HUES6 (cell line): ENCODE measurements at regions not wholly inside any gene's neighbourhood (a gene's known extent, or its start where the extent isn't known, plus 50 kb on each side); places are given as distances from the start of the nearest gene placed in this dataset.

Experiments
- H3K27ac ChIP-seq: 2 replicates; pipeline ENCODE4 v1.7.0; 2013; ENCODE audit warnings: low read depth, mild to moderate bottlenecking, low read length, inconsistent platforms
- H3K27me3 ChIP-seq: 2 replicates; pipeline ENCODE4 v1.6.1; 2013; ENCODE audit warnings: low read length; ENCODE audit not compliant: control insufficient read depth, insufficient read depth
- H3K36me3 ChIP-seq: 2 replicates; pipeline ENCODE4 v1.6.1; 2013; ENCODE audit warnings: low read length; ENCODE audit not compliant: control insufficient read depth, insufficient read depth
- H3K4me1 ChIP-seq: 2 replicates; pipeline ENCODE4 v1.6.1; 2013; ENCODE audit warnings: low read length; ENCODE audit not compliant: control insufficient read depth, insufficient read depth
- H3K4me3 ChIP-seq: 2 replicates; pipeline ENCODE4 v1.5.1; 2013; ENCODE audit warnings: low read depth, low read length
- H3K9ac ChIP-seq: one replicate; pipeline ENCODE4 v1.6.1; 2013; ENCODE audit warnings: mild to moderate bottlenecking, low read length
- H3K9me3 ChIP-seq: 2 replicates; pipeline ENCODE4 v1.6.1; 2013; ENCODE audit warnings: low read depth, low read length; ENCODE audit not compliant: control insufficient read depth, insufficient read depth

DNA sequence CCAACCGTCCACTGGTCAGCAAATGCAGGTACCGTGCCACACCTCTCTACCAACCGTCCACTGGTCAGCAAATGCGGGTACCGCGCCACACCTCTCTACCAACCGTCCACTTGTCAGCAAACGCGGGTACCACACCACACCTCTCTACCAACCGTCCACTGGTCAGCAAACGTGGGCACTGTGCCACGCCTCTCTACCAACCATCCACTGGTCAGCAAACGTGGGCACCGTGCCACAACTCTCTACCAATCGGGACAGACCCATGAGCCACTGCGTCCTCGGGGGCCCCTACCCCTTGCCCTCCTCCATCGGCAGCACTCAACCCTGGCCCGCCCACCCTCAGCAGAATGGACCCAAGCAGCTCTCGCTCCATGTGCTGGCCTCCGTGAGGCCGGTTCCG, 226.4 kb upstream of the SALL3 start:
- no peaks in the 10 kb centered on the region for H3K4me1 ChIP-seq
- H3K27me3 ChIP-seq: 0 out of 2 replicates have a peak, but pooled peaks cover 3% of the 10 kb centered on the region
- H3K36me3 ChIP-seq: no peaks in the 10 kb centered on the region
- H3K27ac ChIP-seq: no peak overlapping the region
- no peaks in the 10 kb centered on the region for H3K9me3 ChIP-seq
- no peak overlapping the region for H3K4me3 ChIP-seq
- H3K9ac ChIP-seq: no peak overlapping the region

DNA sequence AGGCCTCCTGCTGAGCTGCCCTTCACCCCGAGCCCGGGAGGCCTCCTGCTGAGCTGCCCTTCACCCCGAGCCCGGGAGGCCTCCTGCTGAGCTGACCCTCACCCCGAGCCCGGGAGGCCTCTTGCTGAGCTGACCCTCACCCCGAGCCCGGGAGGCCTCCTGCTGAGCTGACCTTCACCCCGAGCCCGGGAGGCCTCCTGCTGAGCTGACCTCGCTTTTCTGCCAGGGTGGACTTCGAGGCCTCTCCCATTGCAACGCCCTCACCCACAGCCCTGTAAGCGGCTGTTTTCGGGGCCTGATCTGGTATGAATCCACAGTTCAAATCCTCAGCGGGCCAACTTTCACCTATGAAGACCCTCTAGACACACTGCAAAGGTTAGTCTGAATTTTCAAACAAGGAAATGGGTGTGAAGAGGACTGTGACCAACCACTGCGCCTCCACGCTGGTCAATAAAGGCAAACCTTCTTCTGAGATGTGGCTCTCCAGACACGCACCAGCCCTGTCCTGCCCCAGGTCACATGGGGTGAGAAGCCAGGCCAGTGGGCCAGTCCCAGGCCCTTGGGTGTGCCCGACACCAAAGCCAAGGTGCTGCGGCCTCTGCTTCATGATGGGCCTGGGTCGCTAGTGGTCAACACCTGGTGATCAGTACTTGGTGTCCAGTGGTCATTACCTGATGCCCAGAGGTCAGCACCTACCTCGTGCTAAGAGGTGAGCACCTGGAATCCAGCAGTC, 225.1 kb upstream of the SALL3 start:
- H3K9me3 ChIP-seq: no peaks in the 10 kb centered on the region
- no peak overlapping the region for H3K4me3 ChIP-seq
- H3K4me1 ChIP-seq: no peaks in the 10 kb centered on the region
- 0 out of 2 replicates have a peak, but pooled peaks cover 3% of the 10 kb centered on the region for H3K27me3 ChIP-seq
- H3K36me3 ChIP-seq: no peaks in the 10 kb centered on the region
- no peak overlapping the region for H3K9ac ChIP-seq
- H3K27ac ChIP-seq: no peak overlapping the region

DNA sequence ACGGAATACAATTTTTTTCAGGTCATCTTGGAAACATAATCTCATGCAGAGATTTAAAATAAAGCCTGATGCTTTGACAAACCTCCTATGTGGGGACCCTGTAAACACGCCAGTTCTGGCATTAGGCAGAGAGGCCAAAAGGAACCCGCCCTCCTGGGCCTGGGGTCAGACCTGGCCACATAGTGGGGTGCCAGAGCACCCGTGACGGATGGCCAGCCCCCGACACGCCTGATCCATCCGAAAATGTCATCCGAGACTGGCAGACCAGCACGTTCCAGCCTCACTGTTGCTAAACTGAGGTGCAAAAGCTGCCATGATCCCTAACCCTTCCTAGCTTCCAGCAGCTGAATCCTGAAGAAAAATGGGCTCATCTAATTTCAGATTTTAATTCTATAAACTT, 222.6 kb upstream of the SALL3 start:
- Histone ChIP-seq H3K4me3 (no peak overlapping the region), H3K27ac (no peak overlapping the region), H3K4me1 (no peaks in the 10 kb centered on the region), H3K27me3 (no peaks in the 10 kb centered on the region), H3K36me3 (no peaks in the 10 kb centered on the region), H3K9ac (no peak overlapping the region), H3K9me3 (no peaks in the 10 kb centered on the region)

DNA sequence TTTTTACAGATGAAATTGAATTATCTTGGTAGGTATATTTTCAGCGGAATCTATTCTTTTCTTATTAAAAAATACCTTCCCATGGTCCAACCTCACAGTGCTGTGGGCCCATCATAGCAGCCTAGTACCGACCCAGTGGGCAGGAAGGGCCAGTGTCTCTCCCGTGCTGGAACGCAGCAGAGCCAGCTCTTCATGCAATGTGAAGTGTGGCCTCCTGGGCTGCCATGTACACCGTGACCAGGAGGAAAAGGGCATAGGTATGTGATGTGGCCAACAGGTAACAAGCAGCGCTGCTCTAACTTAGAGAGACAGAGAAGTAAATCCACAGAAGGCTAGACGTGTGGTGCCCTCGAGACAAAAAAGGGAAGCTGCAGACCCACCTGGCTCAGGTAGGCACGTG, 221.1 kb upstream of the SALL3 start:
- H3K27ac ChIP-seq: no peak overlapping the region
- no peak overlapping the region for H3K9ac ChIP-seq
- H3K27me3 ChIP-seq: no peaks in the 10 kb centered on the region
- H3K4me3 ChIP-seq: no peak overlapping the region
- peaks cover 11% of the 10 kb centered on the region; the same call in 1 of the 2 replicates for H3K9me3 ChIP-seq
- no peaks in the 10 kb centered on the region for H3K36me3 ChIP-seq
- H3K4me1 ChIP-seq: no peaks in the 10 kb centered on the region

DNA sequence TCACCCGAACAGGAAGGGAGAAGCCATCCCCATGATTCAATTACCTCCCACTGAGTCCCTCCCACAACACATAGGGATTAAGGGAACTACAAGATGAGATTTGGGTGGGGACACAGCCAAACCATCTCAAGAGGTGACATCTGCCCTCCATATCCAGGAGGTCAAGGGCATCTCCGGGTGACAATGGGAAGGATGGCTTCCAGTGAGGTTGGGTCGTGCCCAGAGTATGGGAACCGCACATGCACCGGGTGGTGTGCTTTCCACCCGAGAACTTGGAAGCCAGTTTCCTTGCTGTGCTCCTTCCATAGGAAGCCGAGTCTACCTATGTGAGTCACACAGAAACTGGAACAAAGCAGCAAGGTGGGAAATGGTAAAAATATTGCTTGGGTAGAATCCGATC, 216.9 kb upstream of the SALL3 start:
- no peaks in the 10 kb centered on the region for H3K36me3 ChIP-seq
- H3K27ac ChIP-seq: no peak overlapping the region
- H3K4me1 ChIP-seq: no peaks in the 10 kb centered on the region
- H3K4me3 ChIP-seq: no peak overlapping the region
- no peak overlapping the region for H3K9ac ChIP-seq
- no peaks in the 10 kb centered on the region; the same call in 1 of the 2 replicates for H3K27me3 ChIP-seq
- H3K9me3 ChIP-seq: peaks cover 11% of the 10 kb centered on the region; the same call in 1 of the 2 replicates

DNA sequence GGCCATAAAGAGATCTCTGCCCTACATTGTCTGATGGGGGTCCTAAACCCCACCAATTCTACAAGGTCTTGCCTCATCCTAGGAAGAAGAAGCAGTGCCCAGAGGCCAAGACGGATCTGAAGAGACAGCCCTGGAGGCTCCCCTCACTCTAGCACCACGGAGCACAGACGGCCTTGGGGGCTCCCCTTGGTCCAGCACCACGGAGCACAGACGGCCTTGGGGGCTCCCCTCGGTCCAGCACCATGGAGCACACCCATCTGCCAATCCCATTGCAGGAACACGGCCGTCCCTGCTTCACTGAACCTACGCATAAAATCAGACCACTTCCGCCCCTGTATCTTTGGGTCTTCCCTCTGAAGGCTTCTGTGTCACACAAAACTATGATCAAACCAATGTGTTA, 215.1 kb upstream of the SALL3 start:
- Histone ChIP-seq H3K27ac (no peak overlapping the region), H3K9ac (no peak overlapping the region), H3K27me3 (no peaks in the 10 kb centered on the region; the same call in 1 of the 2 replicates), H3K4me1 (peaks cover 9% of the 10 kb centered on the region; the same call in 1 of the 2 replicates), H3K9me3 (peaks cover 11% of the 10 kb centered on the region; the same call in 1 of the 2 replicates), H3K36me3 (no peaks in the 10 kb centered on the region), H3K4me3 (no peak overlapping the region)

DNA sequence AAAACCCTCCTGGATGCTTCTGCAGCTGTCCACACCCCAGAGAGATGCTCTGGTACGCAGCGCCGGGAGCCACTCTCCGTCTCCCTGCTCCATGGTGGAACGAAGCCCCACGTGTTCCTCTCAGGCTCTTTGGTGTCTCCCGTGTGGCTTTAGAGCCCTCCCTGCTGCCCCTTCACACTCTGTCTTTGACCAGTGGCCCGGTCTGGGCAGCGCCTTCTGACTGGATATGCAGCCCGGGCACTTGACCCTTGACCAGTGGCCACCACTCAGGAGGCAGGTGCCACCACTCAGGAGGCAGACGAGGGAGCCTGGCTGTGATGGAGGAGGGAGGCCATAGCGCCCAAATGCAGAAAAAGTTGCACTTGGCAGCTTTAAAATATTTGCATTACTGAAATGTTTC, 214.5 kb upstream of the SALL3 start:
- Histone ChIP-seq H3K4me1 (peaks cover 14% of the 10 kb centered on the region), H3K9ac (no peak overlapping the region), H3K36me3 (no peaks in the 10 kb centered on the region), H3K9me3 (peaks cover 11% of the 10 kb centered on the region; the same call in 1 of the 2 replicates), H3K4me3 (no peak overlapping the region), H3K27ac (no peak overlapping the region), H3K27me3 (no peaks in the 10 kb centered on the region; the same call in 1 of the 2 replicates)

DNA sequence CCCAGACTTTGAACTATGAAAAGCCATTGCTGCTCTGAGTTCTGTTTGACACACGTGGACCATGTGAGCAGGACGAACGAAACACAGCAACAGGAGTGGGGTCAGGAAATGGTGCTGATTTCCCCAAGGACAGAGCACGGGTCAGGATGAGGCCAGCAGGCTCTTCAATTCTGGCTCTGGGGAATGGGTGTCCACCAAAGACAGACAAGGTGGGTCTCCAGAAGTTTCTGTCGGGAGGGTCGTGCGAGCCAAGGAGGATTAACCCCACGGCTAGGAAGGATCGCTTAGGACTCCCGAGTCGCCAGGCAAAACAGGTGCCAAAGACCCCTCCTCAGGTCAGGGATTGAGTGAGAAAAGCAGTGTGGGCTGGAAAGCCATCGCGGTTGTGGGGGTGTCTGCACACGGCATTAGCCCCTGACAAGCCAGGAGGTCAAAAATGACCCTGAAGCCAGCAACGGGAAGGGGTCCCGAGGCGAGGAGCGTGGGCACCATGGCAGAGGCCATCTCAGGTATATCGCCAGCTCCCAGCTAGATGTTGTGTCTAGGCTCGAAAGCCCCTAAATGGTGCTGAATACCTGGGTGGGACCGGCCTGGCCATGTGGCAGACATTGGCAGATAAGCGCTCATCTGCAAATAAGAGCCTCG, 213.9 kb upstream of the SALL3 start:
- H3K9me3 ChIP-seq: peaks cover 11% of the 10 kb centered on the region; the same call in 1 of the 2 replicates
- H3K4me1 ChIP-seq: peaks cover 18% of the 10 kb centered on the region
- no peak overlapping the region for H3K27ac ChIP-seq
- H3K36me3 ChIP-seq: no peaks in the 10 kb centered on the region
- no peaks in the 10 kb centered on the region; the same call in 1 of the 2 replicates for H3K27me3 ChIP-seq
- H3K4me3 ChIP-seq: no peak overlapping the region
- no peak overlapping the region for H3K9ac ChIP-seq

DNA sequence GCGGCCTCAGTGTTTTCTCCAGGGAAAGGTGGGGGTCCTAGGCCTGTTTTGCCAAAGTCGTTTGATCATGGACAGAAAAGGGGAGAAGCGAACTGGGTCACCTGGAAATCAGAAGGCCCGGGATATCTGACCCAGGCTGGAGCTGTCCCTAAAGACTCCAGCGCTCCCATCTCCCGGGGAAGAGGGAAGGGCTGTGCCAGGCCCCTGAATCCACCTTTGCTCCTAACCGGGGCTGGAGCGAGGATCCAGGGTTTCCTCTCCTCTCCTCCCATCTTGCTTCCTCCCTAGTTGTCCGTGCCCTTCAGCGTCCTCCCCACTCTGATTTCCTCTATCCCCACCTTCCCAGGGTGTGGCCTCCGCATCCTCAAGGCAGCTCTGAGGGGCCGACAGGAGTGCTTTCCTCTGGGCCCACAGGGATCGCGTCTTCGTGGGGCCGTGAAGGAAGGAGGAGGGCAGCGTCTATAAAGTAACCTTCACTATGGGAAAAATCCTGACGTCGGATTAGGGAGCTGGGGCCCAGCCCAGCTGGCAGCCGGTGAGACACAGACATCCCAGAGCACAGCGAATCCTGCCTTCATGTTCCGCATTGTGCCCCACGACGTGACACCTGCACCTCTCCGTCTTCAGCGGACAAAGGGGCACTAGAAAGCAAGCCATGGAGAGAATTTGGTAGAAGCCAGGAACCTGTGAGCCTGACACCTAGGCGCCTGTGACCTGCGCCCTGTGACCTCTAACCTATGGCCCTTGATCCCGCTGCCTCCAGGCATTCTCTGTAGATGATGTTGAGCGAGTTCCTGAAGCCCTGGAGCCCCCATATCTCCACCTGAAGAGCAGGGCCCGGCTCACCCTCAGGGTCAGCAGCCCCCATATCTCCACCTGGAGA, 212.7 kb upstream of the SALL3 start:
- H3K27ac ChIP-seq: no peak overlapping the region
- no peak overlapping the region for H3K9ac ChIP-seq
- no peaks in the 10 kb centered on the region; the same call in 1 of the 2 replicates for H3K27me3 ChIP-seq
- H3K9me3 ChIP-seq: peaks cover 11% of the 10 kb centered on the region; the same call in 1 of the 2 replicates
- peaks cover 18% of the 10 kb centered on the region for H3K4me1 ChIP-seq
- no peaks in the 10 kb centered on the region for H3K36me3 ChIP-seq
- no peak overlapping the region for H3K4me3 ChIP-seq

DNA sequence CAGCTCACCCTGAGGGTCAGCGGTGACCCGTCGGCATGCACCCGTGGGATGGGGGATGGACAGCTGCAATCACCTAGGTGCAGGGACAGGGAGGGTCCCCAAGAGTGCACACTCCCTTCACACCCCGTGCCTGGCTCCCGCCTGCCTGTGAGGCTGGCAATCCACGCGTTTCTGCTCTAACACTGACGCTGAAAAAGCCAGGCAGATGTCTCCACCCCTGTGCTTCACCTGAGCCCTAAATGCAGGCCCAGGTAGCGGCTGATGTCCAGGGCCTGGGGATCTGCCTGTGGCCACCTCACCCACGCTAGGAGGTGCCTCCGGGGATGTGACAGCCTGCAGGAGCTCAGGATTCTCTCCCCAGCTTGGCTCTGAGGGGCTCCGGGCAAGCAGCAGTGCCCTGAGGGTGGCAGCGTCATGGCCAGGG, 212.0 kb upstream of the SALL3 start:
- Histone ChIP-seq H3K4me3 (no peak overlapping the region), H3K27ac (no peak overlapping the region), H3K9ac (no peak overlapping the region), H3K27me3 (no peaks in the 10 kb centered on the region; the same call in 1 of the 2 replicates), H3K4me1 (peaks cover 18% of the 10 kb centered on the region), H3K36me3 (no peaks in the 10 kb centered on the region), H3K9me3 (peaks cover 5% of the 10 kb centered on the region; the same call in 1 of the 2 replicates)
